Stimulated activated naive CD4-positive, alpha-beta T cell (primary cell): ENCODE measurements at regions not wholly inside any gene's neighbourhood (a gene's known extent, or its start where the extent isn't known, plus 50 kb on each side); places are given as distances from the start of the nearest gene placed in this dataset.
"Not testable (repeated sequence)": the region's sequence is repeated elsewhere in the genome, so short reads cannot be mapped to it uniquely, and the experiment has no call there.

ENCODE experiments used
- DNase-seq, 6 experiments: peaks; one replicate each; lab custom pipeline; 2025; lab: John Stamatoyannopoulos, UW

GRCh38 chr2:212864186-212864585 lies 287.2 kb downstream of the IKZF2 start:
- DNase-seq: no peak

GRCh38 chr2:212863185-212863588 lies 288.2 kb downstream of the IKZF2 start:
- DNase-seq: no peak

GRCh38 chr2:212858496-212858895 lies 292.9 kb downstream of the IKZF2 start:
- DNase-seq: no peak

- DNase-seq: no peak
Measured at GRCh38 chr2:212854771-212855170, 296.6 kb downstream of the IKZF2 start.

GRCh38 chr2:212854116-212854515 lies 297.3 kb downstream of the IKZF2 start:
- no peak for DNase-seq

- DNase-seq: no peak
Measured at GRCh38 chr2:212845941-212846340, 305.5 kb downstream of the IKZF2 start.

GRCh38 chr2:212843409-212844199 lies 305.0 kb upstream of the ERBB4 start:
- no peak for DNase-seq

GRCh38 chr2:212842544-212843185 lies 304.1 kb upstream of the ERBB4 start:
- no peak for DNase-seq

GRCh38 chr2:212841460-212841859 lies 302.9 kb upstream of the ERBB4 start:
- DNase-seq: no peak

- DNase-seq: no peak
Measured at GRCh38 chr2:212832211-212833195, 293.9 kb upstream of the ERBB4 start.

- no peak for DNase-seq
Measured at GRCh38 chr2:212831671-212832199, 293.1 kb upstream of the ERBB4 start.

GRCh38 chr2:212816267-212816666 lies 277.7 kb upstream of the ERBB4 start:
- DNase-seq: no peak

GRCh38 chr2:212815453-212815852 lies 276.9 kb upstream of the ERBB4 start:
- DNase-seq: no peak

- DNase-seq: no peak
Measured at GRCh38 chr2:212814941-212815340, 276.3 kb upstream of the ERBB4 start.

- no peak for DNase-seq
Measured at GRCh38 chr2:212811921-212812320, 273.3 kb upstream of the ERBB4 start.

GRCh38 chr2:212811036-212811805 lies 272.6 kb upstream of the ERBB4 start:
- no peak for DNase-seq

- no peak for DNase-seq
Measured at GRCh38 chr2:212797484-212798205, 259.0 kb upstream of the ERBB4 start.

GRCh38 chr2:212794471-212794870 lies 255.9 kb upstream of the ERBB4 start:
- no peak for DNase-seq

GRCh38 chr2:212791569-212791968 lies 253.0 kb upstream of the ERBB4 start:
- no peak for DNase-seq

- DNase-seq: not testable (repeated sequence)
Measured at GRCh38 chr2:212786088-212786487, 247.5 kb upstream of the ERBB4 start.
